Neural crest cell (in vitro differentiated cells): ENCODE measurements at regions not wholly inside any gene's neighbourhood (a gene's known extent, or its start where the extent isn't known, plus 50 kb on each side); places are given as distances from the start of the nearest gene placed in this dataset.

ENCODE experiments used
- DNase-seq: peaks from one replicate; pipeline ENCODE4 v3.0.0; 2021; ENCODE audit warnings: low read depth, mixed read lengths, low spot score
- H3K27ac Mint-ChIP-seq: one replicate; pipeline ENCODE4 v1.8.0; 2021; ENCODE audit warnings: mild to moderate bottlenecking, mixed read lengths; ENCODE audit not compliant: unreplicated experiment
- H3K27me3 Mint-ChIP-seq: 2 replicates; pipeline ENCODE4 v1.8.0; 2021; ENCODE audit warnings: low read depth, mild to moderate bottlenecking, mixed read lengths
- H3K36me3 Mint-ChIP-seq: 2 replicates; pipeline ENCODE4 v1.8.0; 2021; ENCODE audit warnings: low read depth, mild to moderate bottlenecking, mixed read lengths
- H3K4me1 Mint-ChIP-seq: 2 replicates; pipeline ENCODE4 v1.8.0; 2021; ENCODE audit warnings: mixed read lengths
- H3K4me3 Mint-ChIP-seq: one replicate; pipeline ENCODE4 v1.8.0; 2021; ENCODE audit warnings: mild to moderate bottlenecking, mixed read lengths
- H3K9me3 Mint-ChIP-seq: 2 replicates; pipeline ENCODE4 v1.8.0; 2021; ENCODE audit warnings: mixed read lengths
- TF ChIP-seq, protein P1 (sequence below): fragments of 200-600 bp; sonication (generic); conservative IDR thresholded peaks from 2 replicates; pipeline ENCODE4 v1.5.0; 2021; ENCODE audit warnings: antibody characterized with exemption, mild to moderate bottlenecking

DNA sequence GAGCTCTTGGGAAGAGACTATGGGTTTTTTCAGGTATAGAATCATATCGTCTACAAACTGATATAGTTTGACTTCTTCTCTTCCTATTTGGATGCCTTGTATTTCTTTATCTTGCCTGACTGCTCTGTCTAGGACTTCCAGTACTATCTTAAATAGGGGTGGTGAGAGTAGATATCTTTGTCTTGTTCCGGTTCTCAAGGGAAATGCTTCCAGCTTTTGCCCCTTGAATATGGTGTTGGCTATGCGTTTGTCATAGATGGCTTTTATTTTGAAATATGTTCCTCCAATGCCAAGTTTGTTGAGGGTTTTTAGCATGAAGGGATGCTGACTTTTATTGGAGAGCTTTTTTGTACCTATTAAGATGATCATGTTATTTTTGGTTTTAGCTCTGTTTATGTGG lies 170.3 kb downstream of the PTGER3 start:
- Mint-ChIP-seq H3K36me3 (no peaks in the 10 kb centered on the region), H3K27me3 (peaks cover 4% of the 10 kb centered on the region), H3K9me3 (peaks cover 14% of the 10 kb centered on the region), H3K27ac (no peak overlapping the region), H3K4me3 (no peak overlapping the region), H3K4me1 (no peaks in the 10 kb centered on the region)
- TF ChIP-seq, protein P1, sequence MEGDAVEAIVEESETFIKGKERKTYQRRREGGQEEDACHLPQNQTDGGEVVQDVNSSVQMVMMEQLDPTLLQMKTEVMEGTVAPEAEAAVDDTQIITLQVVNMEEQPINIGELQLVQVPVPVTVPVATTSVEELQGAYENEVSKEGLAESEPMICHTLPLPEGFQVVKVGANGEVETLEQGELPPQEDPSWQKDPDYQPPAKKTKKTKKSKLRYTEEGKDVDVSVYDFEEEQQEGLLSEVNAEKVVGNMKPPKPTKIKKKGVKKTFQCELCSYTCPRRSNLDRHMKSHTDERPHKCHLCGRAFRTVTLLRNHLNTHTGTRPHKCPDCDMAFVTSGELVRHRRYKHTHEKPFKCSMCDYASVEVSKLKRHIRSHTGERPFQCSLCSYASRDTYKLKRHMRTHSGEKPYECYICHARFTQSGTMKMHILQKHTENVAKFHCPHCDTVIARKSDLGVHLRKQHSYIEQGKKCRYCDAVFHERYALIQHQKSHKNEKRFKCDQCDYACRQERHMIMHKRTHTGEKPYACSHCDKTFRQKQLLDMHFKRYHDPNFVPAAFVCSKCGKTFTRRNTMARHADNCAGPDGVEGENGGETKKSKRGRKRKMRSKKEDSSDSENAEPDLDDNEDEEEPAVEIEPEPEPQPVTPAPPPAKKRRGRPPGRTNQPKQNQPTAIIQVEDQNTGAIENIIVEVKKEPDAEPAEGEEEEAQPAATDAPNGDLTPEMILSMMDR = no peak
- no peak for DNase-seq

DNA sequence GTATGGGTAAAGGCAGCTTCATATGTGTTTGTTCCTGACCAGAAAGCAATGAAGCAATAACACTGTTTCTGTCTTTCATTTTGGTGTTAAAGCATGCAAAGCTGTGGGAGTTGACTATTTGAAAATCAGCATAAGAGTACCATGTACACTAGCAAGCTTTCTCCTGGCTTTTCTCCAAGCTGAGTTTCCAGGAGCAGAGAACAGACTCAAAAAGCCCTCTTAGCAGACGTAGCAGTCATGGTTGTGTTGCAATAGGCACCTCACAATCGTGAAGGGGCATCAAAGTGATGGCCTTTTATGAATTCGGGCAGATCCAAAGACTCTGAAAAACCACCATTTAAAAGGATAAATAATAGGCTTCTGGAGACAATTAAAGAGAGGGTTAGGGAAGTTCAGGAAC lies 159.7 kb downstream of the PTGER3 start:
- Mint-ChIP-seq H3K27me3 (peaks cover 3% of the 10 kb centered on the region), H3K36me3 (no peaks in the 10 kb centered on the region), H3K27ac (no peak overlapping the region), H3K9me3 (no peaks in the 10 kb centered on the region), H3K4me3 (no peak overlapping the region), H3K4me1 (no peaks in the 10 kb centered on the region)
- TF ChIP-seq, protein P1 = no peak
- DNase-seq = no peak

DNA sequence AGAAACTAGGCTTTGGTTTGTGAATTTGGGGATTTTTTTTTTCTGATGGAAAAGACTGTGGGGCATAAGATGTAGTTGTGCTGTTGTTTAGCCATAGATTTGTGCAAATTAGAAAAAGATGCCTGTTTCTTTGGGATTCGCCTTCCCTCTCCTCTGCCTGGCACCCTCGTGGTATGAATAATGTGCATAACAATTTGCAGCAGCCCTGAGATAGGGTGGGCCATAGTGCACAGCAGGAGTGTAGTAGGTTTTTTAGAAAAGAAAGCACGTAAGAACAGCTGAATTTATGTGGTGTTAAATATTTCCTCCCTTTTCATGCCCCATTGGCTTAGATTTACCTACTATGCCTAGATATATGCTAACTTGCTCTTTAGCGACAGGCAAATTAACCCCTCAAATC lies 158.9 kb downstream of the PTGER3 start:
- TF ChIP-seq, protein P1 = no peak
- no peaks in the 10 kb centered on the region for H3K9me3 Mint-ChIP-seq
- H3K4me1 Mint-ChIP-seq = no peaks in the 10 kb centered on the region
- H3K27me3 Mint-ChIP-seq = peaks cover 3% of the 10 kb centered on the region
- no peak overlapping the region for H3K27ac Mint-ChIP-seq
- no peak overlapping the region for H3K4me3 Mint-ChIP-seq
- DNase-seq = no peak
- no peaks in the 10 kb centered on the region for H3K36me3 Mint-ChIP-seq

DNA sequence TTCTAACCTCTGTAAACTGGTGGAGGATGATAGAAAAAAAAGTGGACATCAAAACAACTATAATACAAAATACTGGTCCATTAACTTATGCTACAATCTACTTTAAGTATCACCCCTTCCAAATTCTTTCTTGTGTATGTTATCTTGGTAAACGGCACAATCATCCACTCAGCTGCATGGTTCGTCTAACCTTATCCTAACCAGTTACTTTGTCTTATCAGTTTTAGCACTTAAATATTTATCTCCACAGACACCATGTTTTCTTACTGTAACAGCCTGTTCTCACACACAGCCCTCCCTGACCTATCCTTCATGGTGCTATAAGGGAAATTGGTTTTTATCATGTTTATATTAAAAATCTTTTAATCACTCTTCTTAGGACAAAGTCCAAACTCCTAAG lies 157.2 kb downstream of the PTGER3 start:
- no peaks in the 10 kb centered on the region for H3K9me3 Mint-ChIP-seq
- no peak overlapping the region for H3K4me3 Mint-ChIP-seq
- no peaks in the 10 kb centered on the region for H3K4me1 Mint-ChIP-seq
- TF ChIP-seq, protein P1 = no peak
- no peak for DNase-seq
- no peak overlapping the region for H3K27ac Mint-ChIP-seq
- H3K36me3 Mint-ChIP-seq = no peaks in the 10 kb centered on the region
- peaks cover 7% of the 10 kb centered on the region for H3K27me3 Mint-ChIP-seq

DNA sequence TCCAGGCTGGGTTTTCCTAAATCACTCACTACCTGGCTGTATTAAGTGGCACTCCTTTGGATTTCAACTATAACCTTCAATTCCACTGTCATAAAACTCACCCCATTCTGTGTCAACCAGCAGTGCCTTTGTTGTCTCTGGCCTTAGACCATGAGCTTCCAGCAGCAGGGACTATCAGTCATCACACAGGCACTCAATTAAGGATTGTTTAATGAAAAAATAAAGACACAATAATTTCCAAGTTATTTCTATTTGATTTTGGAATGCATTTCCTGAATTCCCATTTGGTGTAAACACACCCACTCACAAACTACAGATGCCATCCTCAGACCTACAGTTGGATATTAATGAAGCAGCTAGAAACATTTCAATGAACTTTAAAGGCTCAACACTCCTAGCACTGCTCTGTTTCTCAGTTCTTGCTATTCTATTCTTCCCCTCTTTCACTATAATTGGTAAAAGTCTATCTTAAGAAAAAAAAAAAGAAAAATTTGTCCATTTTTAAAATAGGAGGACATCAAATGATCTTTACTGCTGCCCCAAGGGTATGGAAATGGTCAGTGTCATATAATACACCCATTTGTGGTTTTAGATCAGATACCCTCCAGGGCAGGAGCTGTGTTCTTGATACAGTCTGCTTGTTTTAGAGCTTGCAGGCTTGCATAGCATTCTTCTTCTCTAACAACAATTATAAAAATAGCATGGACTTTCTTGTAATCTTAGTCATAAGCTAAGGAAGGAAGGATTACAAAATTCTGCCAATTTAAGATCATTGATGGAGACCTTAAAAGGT lies 156.4 kb downstream of the PTGER3 start:
- Mint-ChIP-seq H3K4me1 (no peaks in the 10 kb centered on the region), H3K4me3 (no peak overlapping the region), H3K27ac (no peak overlapping the region), H3K36me3 (no peaks in the 10 kb centered on the region), H3K27me3 (peaks cover 10% of the 10 kb centered on the region), H3K9me3 (no peaks in the 10 kb centered on the region)
- TF ChIP-seq, protein P1 = no peak
- DNase-seq = no peak
